Esophagus (tissue), 2 donors: ENCODE measurements at regions not wholly inside any gene's neighbourhood (a gene's known extent, or its start where the extent isn't known, plus 50 kb on each side); places are given as distances from the start of the nearest gene placed in this dataset.
"Not testable (repeated sequence)": the region's sequence is repeated elsewhere in the genome, so short reads cannot be mapped to it uniquely, and the experiment has no call there.

Experiments used
- H3K27ac ChIP-seq, 2 donors: one replicate each; pipeline ENCODE4 v1.5.1; 2013; ENCODE audit warnings: low read depth in 2 of 2, mild to moderate bottlenecking in 2 of 2, inconsistent platforms in 1 of 2, low read length in 1 of 2, moderate library complexity in 1 of 2
- H3K27me3 ChIP-seq, 2 donors: one replicate each; pipeline ENCODE4 v1.6.1; 2013; ENCODE audit warnings: low read length in 2 of 2, control low read depth in 1 of 2, mild to moderate bottlenecking in 1 of 2; ENCODE audit not compliant: insufficient read depth in 2 of 2, control insufficient read depth in 1 of 2
- H3K36me3 ChIP-seq, 2 donors: one replicate each; pipeline ENCODE4 v1.6.1; 2013; ENCODE audit warnings: low read length in 1 of 2; ENCODE audit not compliant: control insufficient read depth in 2 of 2, insufficient read depth in 2 of 2
- H3K4me1 ChIP-seq, 2 donors: one replicate each; pipeline ENCODE4 v1.6.1; 2013; ENCODE audit warnings: low read length in 1 of 2; ENCODE audit not compliant: control insufficient read depth in 2 of 2, insufficient read depth in 2 of 2
- H3K4me3 ChIP-seq, 2 donors: one replicate each; pipeline ENCODE4 v1.5.1; 2013; ENCODE audit warnings: low read length in 2 of 2, mild to moderate bottlenecking in 2 of 2, low read depth in 1 of 2, moderate library complexity in 1 of 2
- H3K9me3 ChIP-seq, 2 donors: one replicate each; pipeline ENCODE4 v1.6.1; 2013; ENCODE audit warnings: mild to moderate bottlenecking in 2 of 2, low read depth in 1 of 2, low read length in 1 of 2, moderate library complexity in 1 of 2; ENCODE audit not compliant: control insufficient read depth in 2 of 2, insufficient read depth in 1 of 2
- WGBS, 2 donors: extraction: QIAGEN DNeasy Blood & Tissue Kit; methylation state at CpG; one replicate each; pipeline ENCODE4 v1.1.7; 2013; 5-methylcytosine and 5-hydroxymethylcytosine counted together
- donor health status: healthy with polysubstance abuse.
- donor health status: Bipolar disorder and iron deficiency.

- Histone ChIP-seq H3K9me3 (no peaks in the 10 kb centered on the region), H3K36me3 (no peaks in the 10 kb centered on the region), H3K4me3 (peak overlapping the region; percentile 1 to 32), H3K27ac (peak overlapping the region in 1 of 2 donors; percentile 16), H3K4me1 (peaks cover 3 to 6% of the 10 kb centered on the region in 2 donors), H3K27me3 (no peaks in the 10 kb centered on the region)
- 5 to 6% methylated on average over 23 of the region's 23 CpGs for WGBS, 2 donors
These were observed 68.3 kb upstream of the TARDBP start for GRCh38 chr1:10943991-10944730.

- WGBS, 2 donors: 77 to 79% methylated on average over 19 of the region's 19 CpGs
- H3K27ac ChIP-seq: no peak overlapping the region
- no peaks in the 10 kb centered on the region for H3K27me3 ChIP-seq
- H3K4me1 ChIP-seq: peaks cover 3 to 6% of the 10 kb centered on the region in 2 donors
- no peak overlapping the region for H3K4me3 ChIP-seq
- no peaks in the 10 kb centered on the region for H3K36me3 ChIP-seq
- no peaks in the 10 kb centered on the region for H3K9me3 ChIP-seq
These were observed 66.4 kb upstream of the TARDBP start for GRCh38 chr1:10945991-10946509.

- Histone ChIP-seq H3K4me1 (peaks cover under 1 to 6% of the 10 kb centered on the region in 2 donors), H3K27ac (no peak overlapping the region), H3K36me3 (no peaks in the 10 kb centered on the region), H3K9me3 (no peaks in the 10 kb centered on the region), H3K4me3 (no peak overlapping the region), H3K27me3 (no peaks in the 10 kb centered on the region)
- WGBS, 2 donors: 92 to 93% methylated on average over 6 to 7 of the region's 7 CpGs
These were observed 65.3 kb upstream of the TARDBP start for GRCh38 chr1:10947181-10947580.

GRCh38 chr1:10947691-10948462 lies 64.6 kb upstream of the TARDBP start:
- H3K36me3 ChIP-seq: no peaks in the 10 kb centered on the region
- no peaks in the 10 kb centered on the region for H3K27me3 ChIP-seq
- H3K9me3 ChIP-seq: no peaks in the 10 kb centered on the region
- WGBS, 2 donors: 84 to 88% methylated on average over 19 of the region's 19 CpGs
- H3K27ac ChIP-seq: no peak overlapping the region
- peaks cover 0 to 6% of the 10 kb centered on the region in 2 donors for H3K4me1 ChIP-seq
- H3K4me3 ChIP-seq: no peak overlapping the region

- Histone ChIP-seq H3K27me3 (no peaks in the 10 kb centered on the region), H3K27ac (no peak overlapping the region), H3K4me3 (no peak overlapping the region), H3K9me3 (peaks cover 0 to 3% of the 10 kb centered on the region in 2 donors), H3K36me3 (no peaks in the 10 kb centered on the region), H3K4me1 (peaks cover 0 to 6% of the 10 kb centered on the region in 2 donors)
- WGBS, 2 donors: 87 to 89% methylated on average over 12 of the region's 12 CpGs
These were observed 64.0 kb upstream of the TARDBP start for GRCh38 chr1:10948463-10948775.

- Histone ChIP-seq H3K4me3 (no peak overlapping the region), H3K4me1 (no peaks in the 10 kb centered on the region), H3K9me3 (peaks cover 0 to 9% of the 10 kb centered on the region in 2 donors), H3K27ac (no peak overlapping the region), H3K36me3 (no peaks in the 10 kb centered on the region), H3K27me3 (no peaks in the 10 kb centered on the region)
- WGBS, 2 donors: 84 to 87% methylated on average over 17 of the region's 17 CpGs
These were observed 61.9 kb upstream of the TARDBP start for GRCh38 chr1:10950316-10951172.

- H3K36me3 ChIP-seq, H3K9me3 ChIP-seq, H3K27me3 ChIP-seq, H3K4me1 ChIP-seq, H3K4me3 ChIP-seq, H3K27ac ChIP-seq: not testable (repeated sequence)
- 88 to 90% methylated on average over 7 of the region's 7 CpGs for WGBS, 2 donors
These were observed 61.2 kb upstream of the TARDBP start for GRCh38 chr1:10951298-10951697.

- no peaks in the 10 kb centered on the region for H3K4me1 ChIP-seq
- WGBS, 2 donors: 45 to 50% methylated on average over 4 of the region's 4 CpGs
- peaks cover 0 to 9% of the 10 kb centered on the region in 2 donors for H3K9me3 ChIP-seq
- no peaks in the 10 kb centered on the region for H3K36me3 ChIP-seq
- H3K27ac ChIP-seq: no peak overlapping the region
- H3K4me3 ChIP-seq: no peak overlapping the region
- H3K27me3 ChIP-seq: no peaks in the 10 kb centered on the region
These were observed 60.5 kb upstream of the TARDBP start for GRCh38 chr1:10951961-10952360.

GRCh38 chr1:10953505-10954193 lies 58.8 kb upstream of the TARDBP start:
- Histone ChIP-seq H3K9me3 (peaks cover 0 to 9% of the 10 kb centered on the region in 2 donors), H3K4me1 (no peaks in the 10 kb centered on the region), H3K27ac (no peak overlapping the region), H3K27me3 (no peaks in the 10 kb centered on the region), H3K4me3 (no peak overlapping the region), H3K36me3 (no peaks in the 10 kb centered on the region)
- 93 to 96% methylated on average over 12 of the region's 12 CpGs for WGBS, 2 donors
